Glomerular endothelial cell (primary cell): ENCODE measurements at regions not wholly inside any gene's neighbourhood (a gene's known extent, or its start where the extent isn't known, plus 50 kb on each side); places are given as distances from the start of the nearest gene placed in this dataset.

Experiments
- DNase-seq: peaks from one replicate; pipeline ENCODE4 v3.0.0-alpha.2; 2011; ENCODE audit warnings: low read depth, low spot score; ENCODE audit errors: extremely low read depth

- DNase-seq, result no peak
These were observed 70.9 kb upstream of the GSE1 start for GRCh38 chr16:85541980-85542900.

GRCh38 chr16:85543536-85543935, 69.6 kb upstream of the GSE1 start:
- DNase-seq, result no peak

- no peak for DNase-seq
These were observed 69.1 kb upstream of the GSE1 start for GRCh38 chr16:85544016-85544415.

GRCh38 chr16:85544668-85545067, 68.5 kb upstream of the GSE1 start:
- DNase-seq, result no peak

- DNase-seq, result no peak
These were observed 67.8 kb upstream of the GSE1 start for GRCh38 chr16:85545227-85545818.

- DNase-seq, result no peak
These were observed 66.3 kb upstream of the GSE1 start for GRCh38 chr16:85546585-85547447.

- DNase-seq, result no peak
These were observed 64.7 kb upstream of the GSE1 start for GRCh38 chr16:85548375-85548774.

GRCh38 chr16:85549766-85550421, 63.2 kb upstream of the GSE1 start:
- DNase-seq, result no peak

GRCh38 chr16:85550422-85550864, 62.7 kb upstream of the GSE1 start:
- DNase-seq, result no peak

- DNase-seq, result no peak
These were observed 61.9 kb upstream of the GSE1 start for GRCh38 chr16:85550953-85551924.

GRCh38 chr16:85552980-85553435, 60.1 kb upstream of the GSE1 start:
- DNase-seq, result no peak

- no peak for DNase-seq
These were observed 59.5 kb upstream of the GSE1 start for GRCh38 chr16:85553436-85554113.

GRCh38 chr16:85554114-85554888, 58.8 kb upstream of the GSE1 start:
- DNase-seq, result no peak

GRCh38 chr16:85554889-85555718, 58.0 kb upstream of the GSE1 start:
- DNase-seq, result no peak

GRCh38 chr16:85555719-85556455, 57.2 kb upstream of the GSE1 start:
- no peak for DNase-seq

GRCh38 chr16:85556456-85557082, 56.6 kb upstream of the GSE1 start:
- DNase-seq, result no peak
